Lower lobe of right lung (tissue), 2 donors: ENCODE measurements at regions not wholly inside any gene's neighbourhood (a gene's known extent, or its start where the extent isn't known, plus 50 kb on each side); places are given as distances from the start of the nearest gene placed in this dataset.

Source experiments
- ATAC-seq, 2 donors: fragments of 200-7000 bp; cut with Tn5 transposase; one replicate each; pipeline ENCODE4 v1.9.1; 2020 to 2022; ENCODE audit warnings: mild to moderate bottlenecking in 2 of 2, moderate library complexity in 2 of 2
- DNase-seq: peaks from one replicate; pipeline ENCODE4 v3.0.0-alpha.2; 2020
- H3K27ac ChIP-seq: fragments of 200-600 bp; one replicate; pipeline ENCODE4 v1.8.0; 2022
- H3K27me3 ChIP-seq: fragments of 200-600 bp; one replicate; pipeline ENCODE4 v1.8.0; 2022; ENCODE audit warnings: low read depth
- H3K36me3 ChIP-seq: fragments of 200-600 bp; one replicate; pipeline ENCODE4 v1.8.0; 2022; ENCODE audit warnings: mild to moderate bottlenecking
- H3K4me1 ChIP-seq: fragments of 200-600 bp; one replicate; pipeline ENCODE4 v1.8.0; 2022
- H3K4me3 ChIP-seq: fragments of 200-600 bp; one replicate; pipeline ENCODE4 v1.8.0; 2022; ENCODE audit warnings: mild to moderate bottlenecking
- H3K9me3 ChIP-seq: fragments of 200-600 bp; one replicate; pipeline ENCODE4 v1.8.0; 2022
- intact Hi-C: fragments of 100-400 bp; cut with DNase I; formaldehyde crosslinking; loops from one replicate; pipeline ENCODE4 v1.11.0; 2022
- TF ChIP-seq, protein P1 (sequence below): fragments of 200-600 bp; IDR thresholded peaks from one replicate; pipeline ENCODE4 v1.8.0; 2022; ENCODE audit warnings: antibody characterized with exemption, mild to moderate bottlenecking
- donor health status: DM: no; HTN: yes; CAD: no; lungs with severe emphysema.

DNA sequence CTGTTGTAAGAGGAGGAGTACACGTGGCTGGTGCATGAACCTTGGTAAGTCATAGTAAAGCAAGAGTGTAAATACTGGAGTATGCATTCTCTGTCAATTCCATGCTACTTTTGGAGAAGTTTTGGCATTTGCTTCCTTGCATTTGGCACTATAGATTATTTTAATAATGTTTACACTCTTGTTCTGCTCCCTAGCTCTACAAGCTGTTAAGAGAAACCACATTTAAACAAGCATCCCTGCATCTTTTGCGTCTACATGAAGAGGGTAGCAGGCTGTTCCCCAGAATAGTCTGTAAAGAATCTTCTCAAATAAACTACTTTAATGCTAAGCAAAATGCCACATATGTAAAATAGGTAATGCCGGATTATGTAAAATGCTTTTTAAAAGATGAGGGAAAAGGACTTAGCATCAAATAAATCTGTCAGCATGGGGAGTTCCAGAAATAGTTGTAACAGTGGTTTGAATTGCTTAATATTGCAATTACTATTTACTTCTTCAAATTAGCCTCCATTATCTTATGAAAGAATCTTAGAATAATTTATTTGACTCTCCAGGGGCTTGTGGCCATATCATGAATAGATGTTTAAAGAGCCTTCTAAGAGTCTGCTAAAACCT, 2127.3 kb upstream of the WWC1 start:
- H3K4me1 ChIP-seq = no peaks in the 10 kb centered on the region
- no peaks in the 10 kb centered on the region for H3K27me3 ChIP-seq
- DNase-seq (no peak), ATAC-seq (no peak)
- H3K9me3 ChIP-seq = no peaks in the 10 kb centered on the region
- TF ChIP-seq, protein P1, sequence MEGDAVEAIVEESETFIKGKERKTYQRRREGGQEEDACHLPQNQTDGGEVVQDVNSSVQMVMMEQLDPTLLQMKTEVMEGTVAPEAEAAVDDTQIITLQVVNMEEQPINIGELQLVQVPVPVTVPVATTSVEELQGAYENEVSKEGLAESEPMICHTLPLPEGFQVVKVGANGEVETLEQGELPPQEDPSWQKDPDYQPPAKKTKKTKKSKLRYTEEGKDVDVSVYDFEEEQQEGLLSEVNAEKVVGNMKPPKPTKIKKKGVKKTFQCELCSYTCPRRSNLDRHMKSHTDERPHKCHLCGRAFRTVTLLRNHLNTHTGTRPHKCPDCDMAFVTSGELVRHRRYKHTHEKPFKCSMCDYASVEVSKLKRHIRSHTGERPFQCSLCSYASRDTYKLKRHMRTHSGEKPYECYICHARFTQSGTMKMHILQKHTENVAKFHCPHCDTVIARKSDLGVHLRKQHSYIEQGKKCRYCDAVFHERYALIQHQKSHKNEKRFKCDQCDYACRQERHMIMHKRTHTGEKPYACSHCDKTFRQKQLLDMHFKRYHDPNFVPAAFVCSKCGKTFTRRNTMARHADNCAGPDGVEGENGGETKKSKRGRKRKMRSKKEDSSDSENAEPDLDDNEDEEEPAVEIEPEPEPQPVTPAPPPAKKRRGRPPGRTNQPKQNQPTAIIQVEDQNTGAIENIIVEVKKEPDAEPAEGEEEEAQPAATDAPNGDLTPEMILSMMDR = no peak
- intact Hi-C loops = no loop called here
- no peak overlapping the region for H3K4me3 ChIP-seq
- H3K27ac ChIP-seq = no peak overlapping the region
- H3K36me3 ChIP-seq = no peaks in the 10 kb centered on the region

DNA sequence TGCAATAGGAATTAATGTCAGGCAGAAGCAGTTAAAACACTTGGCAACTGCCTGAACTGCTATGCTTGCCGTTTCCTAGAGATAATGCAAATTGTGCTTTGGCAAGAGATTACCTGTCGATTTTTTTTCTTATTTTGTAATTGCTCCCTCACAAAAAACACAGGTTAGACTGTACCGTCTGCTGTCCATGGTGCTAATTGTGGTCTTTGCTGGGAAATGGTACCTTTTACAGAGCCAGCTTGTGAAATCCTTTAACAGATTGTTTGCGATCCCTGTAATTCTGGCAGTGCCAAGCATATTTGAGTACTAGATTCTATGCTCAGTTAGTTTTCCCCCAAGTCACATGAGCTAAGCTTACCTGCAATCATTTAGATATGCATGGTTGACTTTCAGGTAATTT, 2125.8 kb upstream of the WWC1 start:
- intact Hi-C loops = no loop called here
- Histone ChIP-seq H3K4me3 (no peak overlapping the region), H3K9me3 (no peaks in the 10 kb centered on the region), H3K4me1 (no peaks in the 10 kb centered on the region), H3K27ac (no peak overlapping the region), H3K27me3 (no peaks in the 10 kb centered on the region), H3K36me3 (no peaks in the 10 kb centered on the region)
- ATAC-seq (no peak), DNase-seq (no peak)
- TF ChIP-seq, protein P1 = no peak

DNA sequence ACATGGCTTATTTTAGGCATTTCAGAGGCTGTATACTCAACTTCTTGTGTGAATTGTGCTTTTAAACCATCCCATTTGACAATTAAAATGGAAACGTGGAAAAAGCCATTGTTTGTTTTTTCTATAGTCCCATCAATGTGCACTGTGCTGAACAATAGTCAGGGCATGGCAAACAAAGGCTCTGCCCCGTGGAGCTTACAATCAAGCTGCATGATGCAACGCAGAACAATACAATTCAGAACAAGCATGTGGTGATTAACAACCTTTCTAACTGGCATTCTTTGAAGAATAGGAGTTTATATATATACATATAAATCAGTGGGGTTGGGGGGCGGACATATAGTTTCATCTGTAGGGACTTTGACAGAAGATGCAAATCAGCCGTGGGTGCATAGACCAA, 2125.4 kb upstream of the WWC1 start:
- Histone ChIP-seq H3K9me3 (no peaks in the 10 kb centered on the region), H3K27ac (no peak overlapping the region), H3K4me1 (no peaks in the 10 kb centered on the region), H3K4me3 (no peak overlapping the region), H3K36me3 (no peaks in the 10 kb centered on the region), H3K27me3 (no peaks in the 10 kb centered on the region)
- TF ChIP-seq, protein P1 = no peak
- ATAC-seq = no peak
- no peak for DNase-seq
- intact Hi-C loops = no loop called here

DNA sequence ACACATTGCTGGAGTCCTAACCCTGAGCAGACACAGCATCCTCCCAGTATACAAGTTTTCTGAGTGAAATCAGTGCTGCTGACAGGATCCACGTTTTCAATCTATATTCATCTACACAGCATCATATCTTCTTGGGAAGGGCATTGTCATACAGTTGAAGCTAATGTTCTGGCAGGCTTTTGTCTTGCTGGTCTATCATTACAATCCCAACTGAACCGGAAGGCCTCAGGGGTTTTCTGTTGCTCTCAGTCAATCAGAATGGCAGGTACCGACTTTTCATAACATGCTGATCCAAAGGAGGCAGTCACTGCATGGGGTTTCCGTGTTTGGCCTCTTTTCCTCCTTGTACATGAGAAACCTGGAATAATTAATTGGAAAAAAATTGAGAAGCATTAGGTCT, 2118.8 kb upstream of the WWC1 start:
- intact Hi-C loops = no loop called here
- no peaks in the 10 kb centered on the region for H3K9me3 ChIP-seq
- H3K4me1 ChIP-seq = no peaks in the 10 kb centered on the region
- H3K27ac ChIP-seq = no peak overlapping the region
- DNase-seq (no peak), ATAC-seq (no peak)
- H3K4me3 ChIP-seq = no peak overlapping the region
- H3K27me3 ChIP-seq = no peaks in the 10 kb centered on the region
- TF ChIP-seq, protein P1 = no peak
- H3K36me3 ChIP-seq = no peaks in the 10 kb centered on the region

DNA sequence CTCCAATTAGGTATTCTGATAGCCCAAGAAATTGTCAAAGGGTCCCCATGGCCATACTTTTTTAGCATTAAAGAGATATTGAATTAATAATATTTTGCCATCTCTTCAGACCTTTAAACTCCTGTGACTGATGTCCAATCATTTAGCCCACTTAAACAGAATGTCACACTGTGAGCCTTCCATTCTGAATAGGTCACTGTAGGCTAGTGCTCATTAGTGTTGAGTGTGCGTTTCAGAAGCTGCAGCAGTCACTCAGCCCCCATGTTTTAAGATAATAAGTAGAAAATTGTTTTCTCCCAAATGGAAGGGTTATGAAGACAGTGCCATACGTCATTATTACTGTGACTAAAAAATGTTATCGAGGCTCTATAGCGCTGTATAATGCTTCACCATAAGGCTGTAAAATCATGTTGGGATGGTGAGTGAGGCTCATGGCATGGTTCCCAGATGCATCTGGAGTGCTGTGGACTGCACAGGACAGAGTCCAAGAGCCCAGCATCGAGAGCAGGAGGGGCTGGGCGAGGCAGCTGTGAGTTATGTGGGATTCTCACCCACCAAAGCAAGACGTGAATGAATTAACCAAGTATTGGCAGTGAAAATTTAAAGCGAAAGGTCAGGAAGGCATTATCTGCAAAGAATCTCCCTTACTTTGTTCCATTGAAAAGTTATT, 2112.9 kb upstream of the WWC1 start:
- TF ChIP-seq, protein P1 = no peak
- no peaks in the 10 kb centered on the region for H3K27me3 ChIP-seq
- no peaks in the 10 kb centered on the region for H3K4me1 ChIP-seq
- no peak overlapping the region for H3K4me3 ChIP-seq
- DNase-seq = no peak
- no peak overlapping the region for H3K27ac ChIP-seq
- no peaks in the 10 kb centered on the region for H3K36me3 ChIP-seq
- intact Hi-C loops = no loop called here
- ATAC-seq = no peak
- H3K9me3 ChIP-seq = no peaks in the 10 kb centered on the region
